Right kidney (tissue), 1 donor: ENCODE measurements at regions not wholly inside any gene's neighbourhood (a gene's known extent, or its start where the extent isn't known, plus 50 kb on each side); places are given as distances from the start of the nearest gene placed in this dataset.

Experiments used
- DNase-seq: peaks from one replicate; pipeline ENCODE4 v3.0.0-alpha.2; 2016

DNA sequence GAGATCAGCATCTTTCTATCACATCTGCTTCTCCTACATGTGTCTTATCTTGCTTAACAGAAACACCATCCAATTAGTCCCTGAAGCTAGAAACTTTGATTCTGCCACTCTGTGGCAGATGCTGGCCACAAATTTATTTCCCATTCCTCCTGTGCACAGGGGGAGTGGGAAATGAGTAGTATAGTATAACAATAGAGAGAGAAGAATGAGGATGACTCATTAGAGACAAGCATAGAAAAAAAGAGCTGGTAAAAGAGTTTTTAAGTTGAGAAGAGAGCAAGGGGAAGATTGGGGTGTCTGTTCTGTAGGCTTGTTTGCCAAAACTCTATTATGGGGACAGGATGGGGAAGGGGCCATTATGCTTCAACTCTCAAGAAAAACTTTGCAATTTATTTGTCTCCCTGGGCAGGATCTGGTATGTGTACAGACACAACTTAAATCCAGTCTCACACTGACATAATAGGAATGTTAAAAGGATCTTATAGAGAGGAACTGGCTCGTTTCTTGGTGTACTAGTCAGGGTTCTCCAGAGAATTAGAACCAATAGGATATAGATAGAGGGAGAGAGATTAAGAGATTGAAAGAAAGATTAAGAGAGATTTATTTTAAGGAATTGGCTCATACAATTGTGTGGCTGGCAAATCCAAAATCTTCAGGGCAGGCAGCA is 142.6 kb upstream of the CPSF6 start:
- no peak for DNase-seq

DNA sequence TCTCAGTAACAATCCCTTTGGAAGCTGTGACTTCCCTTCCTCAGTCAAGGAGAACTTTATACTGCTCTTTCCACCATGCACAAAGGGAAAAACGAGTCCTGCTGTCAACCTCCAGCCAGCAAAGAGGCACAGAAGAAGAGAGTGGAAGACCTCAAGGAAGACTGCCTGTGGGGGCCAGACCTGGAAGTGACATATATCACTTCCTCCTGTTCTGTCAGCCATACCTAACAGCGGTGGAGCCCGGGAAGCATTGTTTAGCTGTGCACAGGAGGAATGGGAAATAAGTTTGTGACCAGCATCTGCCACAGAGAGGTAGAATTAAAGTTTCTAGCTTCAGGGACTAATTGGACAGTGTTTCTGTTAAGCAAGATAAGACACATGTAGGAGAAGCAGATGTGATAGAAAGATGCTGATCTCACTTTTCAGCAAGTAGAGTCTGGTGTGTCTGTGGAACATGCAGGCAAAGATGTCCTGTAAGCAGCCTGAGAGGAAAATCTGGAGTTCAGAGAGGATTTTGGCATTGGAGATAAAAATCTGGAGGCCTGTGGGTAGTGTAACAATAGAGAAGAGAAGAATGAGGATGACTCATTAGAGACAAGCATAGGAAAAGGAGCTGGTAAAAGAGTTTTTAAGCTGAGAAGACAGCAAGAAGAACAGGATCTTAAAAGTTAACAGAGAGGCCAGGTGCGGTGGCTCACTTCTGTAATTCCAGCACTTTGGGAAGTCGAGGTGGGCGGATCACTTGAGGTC is 141.6 kb upstream of the CPSF6 start:
- no peak for DNase-seq

DNA sequence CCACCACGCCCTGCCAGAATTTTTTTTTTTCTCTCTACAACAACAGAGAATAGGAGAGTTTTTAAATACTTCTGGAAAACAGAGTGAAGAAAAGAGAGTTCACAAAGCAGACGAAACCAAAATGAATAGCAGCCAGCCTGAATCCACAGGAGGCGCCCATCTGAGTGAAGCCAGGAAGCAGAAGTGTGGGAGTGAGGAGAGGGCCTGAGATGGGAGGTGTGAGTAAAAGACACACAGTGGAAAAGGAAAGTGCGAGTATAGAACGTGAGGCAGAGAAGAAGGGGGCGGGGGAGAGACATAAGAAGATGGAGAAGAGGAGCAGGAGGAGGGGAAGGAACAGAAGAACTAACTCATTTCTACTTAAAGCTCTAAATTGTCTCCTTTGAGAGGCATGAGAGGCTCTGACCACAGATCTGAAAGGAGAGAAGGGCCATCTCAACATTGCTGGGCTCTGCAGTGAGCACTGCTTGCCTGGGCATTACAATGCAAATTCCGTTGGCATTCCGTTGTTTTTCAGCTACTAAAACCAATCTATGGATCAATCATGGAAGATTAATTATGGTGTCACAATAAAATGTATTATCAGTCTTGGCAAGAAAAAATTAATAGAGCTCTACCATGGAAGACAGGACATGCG is 140.1 kb upstream of the CPSF6 start:
- DNase-seq = no peak

DNA sequence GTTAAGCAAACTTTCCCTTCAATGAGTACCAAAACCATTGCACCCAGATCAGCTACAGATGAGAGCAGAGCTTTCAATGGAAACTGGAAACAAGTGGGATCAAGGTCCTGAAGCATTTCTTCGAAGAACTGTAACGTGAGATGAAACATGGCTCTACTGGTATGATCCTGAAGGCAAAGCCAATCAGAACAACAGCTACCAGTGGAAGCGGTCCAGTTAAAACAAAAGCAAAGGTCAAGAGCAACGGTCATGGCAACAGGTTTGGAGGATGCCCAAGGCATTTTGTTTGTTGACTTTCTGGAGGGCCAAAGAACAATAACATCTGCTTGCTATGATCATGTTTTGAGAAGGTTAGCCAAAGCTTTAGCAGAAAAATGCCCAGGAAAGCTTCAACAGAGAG is 137.9 kb upstream of the CPSF6 start:
- no peak for DNase-seq

DNA sequence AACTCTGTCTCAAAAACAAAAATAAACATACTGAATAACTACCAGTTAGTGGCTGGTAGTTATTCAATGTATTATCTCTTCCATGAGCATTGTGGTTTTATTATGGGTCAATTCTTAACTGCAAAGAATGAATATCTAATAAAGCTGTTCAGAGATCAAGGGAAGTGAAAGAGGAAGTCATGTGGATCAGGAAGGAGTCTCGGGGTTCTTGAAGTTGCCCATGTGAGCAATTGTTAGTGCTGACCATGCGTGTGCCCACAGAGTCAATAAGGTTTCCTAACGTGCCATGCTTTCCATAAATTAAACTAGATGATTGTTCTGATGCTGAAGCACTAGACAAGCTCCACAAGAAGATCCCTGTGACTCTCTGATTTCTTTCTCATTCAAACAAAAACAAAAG is 136.5 kb upstream of the CPSF6 start:
- no peak for DNase-seq

DNA sequence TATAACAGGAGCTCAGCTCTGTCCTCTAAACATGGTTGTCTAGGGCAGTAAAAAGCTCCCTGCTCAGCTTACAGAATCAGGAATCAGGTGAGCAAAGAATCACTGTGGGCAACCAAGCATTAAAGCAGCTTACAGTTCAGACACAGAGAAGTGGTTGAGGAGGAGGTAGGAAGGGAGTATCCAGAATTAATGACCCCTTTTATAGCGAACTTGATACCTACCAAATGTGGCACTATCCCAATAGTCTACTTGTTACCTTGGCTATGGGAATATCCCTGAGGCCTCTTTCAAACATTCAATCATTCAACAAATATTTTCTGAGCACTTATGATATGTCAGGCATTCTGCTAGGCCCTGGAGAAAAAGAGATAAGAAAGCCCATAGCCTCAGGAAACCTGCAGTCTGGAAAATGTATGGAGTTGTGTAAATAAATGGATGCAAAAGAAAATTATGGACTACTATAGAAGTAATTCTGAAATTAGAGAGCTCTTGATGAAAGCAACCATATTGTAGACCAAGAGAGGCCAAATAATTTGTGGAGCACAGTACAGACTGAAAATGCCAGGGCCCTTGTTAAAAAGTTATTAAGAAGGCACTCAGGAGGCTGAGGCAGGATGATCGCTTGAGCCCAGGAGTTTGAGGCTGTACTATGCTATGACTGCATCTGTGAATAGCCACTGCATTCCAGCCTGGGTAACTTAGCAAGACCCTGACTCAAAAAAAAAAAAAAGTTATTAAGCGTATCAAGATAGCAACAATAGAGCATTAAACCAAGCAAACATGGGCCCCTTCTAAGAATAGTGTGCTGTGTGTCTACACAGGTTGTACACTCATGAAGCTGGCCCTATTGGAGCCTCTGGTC is 134.0 kb upstream of the CPSF6 start:
- no peak for DNase-seq

DNA sequence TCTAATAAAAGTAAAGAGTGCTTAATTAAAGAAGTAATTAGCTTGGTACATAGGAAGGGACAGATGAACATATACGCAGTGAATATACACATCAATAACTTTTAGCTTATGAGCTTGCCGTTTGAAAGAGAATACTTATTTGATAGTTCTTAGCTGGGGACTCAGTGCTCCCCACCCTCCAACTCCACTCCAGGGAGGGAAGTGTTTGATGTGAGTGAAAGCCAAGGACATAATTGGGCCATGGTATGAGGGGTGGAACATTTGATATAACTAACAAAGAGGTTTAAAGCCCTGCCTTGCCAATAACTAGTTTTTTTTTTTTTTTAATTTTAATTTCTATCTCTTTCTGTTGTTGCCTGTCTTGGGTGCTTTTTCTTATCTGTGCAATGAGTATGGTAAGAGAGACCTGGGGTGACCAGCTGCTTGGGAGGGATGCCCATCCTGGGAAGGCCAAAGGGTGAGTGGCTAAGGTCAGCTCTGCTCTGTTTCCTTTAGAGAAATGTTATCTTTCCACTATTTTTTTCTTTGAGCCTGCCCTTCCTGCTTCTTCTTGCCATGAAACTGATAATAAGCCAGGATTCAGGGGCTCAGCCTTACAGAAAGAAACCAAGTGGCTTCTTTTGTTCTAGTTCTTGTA is 132.8 kb upstream of the CPSF6 start:
- no peak for DNase-seq

DNA sequence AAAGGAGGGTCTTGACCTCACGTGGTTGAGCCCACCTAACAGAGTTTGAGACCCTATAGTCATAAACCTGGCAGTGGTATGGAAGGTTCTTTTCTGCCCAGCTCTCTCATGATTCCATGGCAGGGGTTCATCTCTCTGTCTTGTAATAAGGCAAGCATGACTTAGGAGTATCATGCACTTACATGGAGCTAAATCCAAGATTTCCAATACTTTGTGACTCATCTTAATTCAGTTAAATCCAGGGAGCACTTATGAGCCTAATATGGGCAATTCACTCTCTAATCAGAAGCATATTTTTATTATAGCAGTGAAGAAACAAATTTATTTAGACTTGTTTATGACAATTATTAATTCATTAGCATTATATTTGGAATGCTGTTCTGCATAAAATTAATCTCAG is 131.8 kb upstream of the CPSF6 start:
- DNase-seq = no peak

DNA sequence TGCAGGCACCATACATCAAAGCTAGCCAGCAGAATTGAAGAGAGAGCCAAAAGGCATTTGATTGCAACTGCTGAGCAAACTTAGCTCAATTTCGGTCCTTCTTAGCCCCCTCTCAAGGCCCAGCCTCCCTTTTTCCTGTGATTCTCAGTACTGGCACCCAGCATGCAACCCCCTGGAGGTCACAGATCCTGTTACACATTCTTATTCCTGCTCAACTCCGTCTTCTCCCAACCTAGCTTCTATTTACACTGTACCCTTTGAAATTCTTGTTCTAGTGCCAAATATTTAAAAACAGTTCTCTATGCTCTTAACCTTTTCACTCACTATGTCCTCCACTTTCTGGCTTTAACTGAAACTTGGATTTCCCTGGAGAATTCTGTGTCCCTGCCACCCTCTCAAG is 131.3 kb upstream of the CPSF6 start:
- no peak for DNase-seq

DNA sequence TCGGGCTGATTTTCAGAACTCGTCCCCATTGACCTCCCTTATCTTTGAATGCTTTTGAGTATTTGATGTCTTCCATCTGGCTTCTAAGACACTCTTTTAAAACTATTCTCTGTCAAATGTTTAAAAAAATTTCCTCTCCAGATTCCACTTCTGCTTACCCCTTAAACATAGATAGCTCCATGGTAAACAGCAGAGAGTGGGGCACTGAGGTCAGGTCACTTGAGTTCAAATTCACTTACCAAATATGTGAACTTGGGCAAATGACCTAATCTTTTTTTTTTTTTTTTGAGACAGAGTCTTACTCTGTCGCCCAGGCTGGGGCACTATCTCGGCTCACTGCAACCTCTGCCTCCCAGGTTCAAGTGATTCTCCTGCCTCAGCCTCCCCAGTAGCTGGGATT is 126.8 kb upstream of the CPSF6 start:
- DNase-seq = no peak

DNA sequence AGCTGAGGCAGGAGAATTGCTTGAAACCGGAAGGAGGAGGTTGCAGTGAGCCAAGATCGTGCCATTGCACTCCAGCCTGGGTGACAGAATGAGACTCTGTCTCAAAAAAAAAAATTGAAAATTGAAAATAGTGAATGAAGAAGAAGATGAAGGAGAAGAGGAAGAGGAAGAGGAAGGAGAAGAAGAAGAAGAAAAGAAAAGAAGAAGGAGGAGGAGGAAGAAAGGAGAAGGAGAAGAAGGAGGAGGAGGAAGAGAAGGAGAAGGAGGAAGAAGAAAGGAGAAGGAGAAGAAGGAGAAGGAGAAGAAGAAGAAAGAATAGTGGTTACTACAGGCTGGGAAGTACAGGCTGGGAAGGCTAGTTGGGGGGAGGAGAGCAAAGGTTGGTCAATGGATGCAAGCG is 124.3 kb upstream of the CPSF6 start:
- DNase-seq = no peak

DNA sequence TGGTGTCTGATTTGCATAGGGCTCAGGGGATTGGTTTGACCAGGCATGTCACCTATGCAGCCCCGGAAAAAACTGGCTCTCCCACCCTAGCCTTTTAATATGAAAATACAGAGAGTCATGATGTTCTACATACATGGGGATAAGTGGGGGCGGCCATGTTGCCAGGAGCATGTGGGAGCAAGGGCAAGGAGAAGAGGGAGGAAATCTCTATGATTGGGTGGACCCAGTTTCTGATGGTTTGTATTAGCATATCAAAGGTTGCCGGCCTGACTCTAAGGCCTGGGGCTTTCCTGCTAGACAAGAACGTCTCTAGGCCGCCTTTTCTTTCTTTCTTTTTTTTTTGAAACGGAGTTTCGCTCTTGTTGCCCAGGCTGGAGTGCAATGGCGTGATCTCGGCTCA is 123.4 kb upstream of the CPSF6 start:
- no peak for DNase-seq

DNA sequence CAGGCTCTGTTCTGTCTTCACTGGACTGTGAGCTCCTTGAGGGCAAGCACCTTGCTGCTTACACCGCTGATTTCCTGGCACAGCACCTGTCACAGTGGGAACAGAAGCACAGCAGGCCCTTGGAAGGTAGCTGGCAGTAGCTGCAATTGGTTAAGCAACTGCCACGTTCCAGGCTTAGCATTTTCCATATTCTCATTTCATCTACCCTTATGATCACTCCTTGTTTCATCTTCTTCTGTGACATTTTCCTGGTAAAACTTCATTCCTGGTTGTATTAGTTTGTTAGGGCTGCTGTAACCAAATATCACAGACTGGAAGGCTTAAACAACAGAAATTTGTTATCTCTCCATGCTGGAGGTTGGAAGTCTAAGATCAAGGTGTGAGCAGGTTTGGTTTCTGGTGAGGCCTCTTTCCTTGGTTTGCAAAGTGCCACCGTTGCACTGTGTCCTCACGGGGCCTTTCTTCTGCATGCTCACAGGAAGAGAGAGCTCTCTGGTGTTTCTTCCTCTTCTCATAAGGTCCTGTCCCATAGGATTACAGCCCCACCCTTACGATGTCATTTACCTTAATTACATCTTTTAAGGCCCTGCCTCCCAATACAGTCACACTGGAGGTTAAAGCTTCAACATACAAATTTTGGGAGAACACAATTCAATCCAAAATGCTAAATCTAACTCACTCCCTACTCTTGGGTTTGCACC is 121.7 kb upstream of the CPSF6 start:
- DNase-seq = no peak

DNA sequence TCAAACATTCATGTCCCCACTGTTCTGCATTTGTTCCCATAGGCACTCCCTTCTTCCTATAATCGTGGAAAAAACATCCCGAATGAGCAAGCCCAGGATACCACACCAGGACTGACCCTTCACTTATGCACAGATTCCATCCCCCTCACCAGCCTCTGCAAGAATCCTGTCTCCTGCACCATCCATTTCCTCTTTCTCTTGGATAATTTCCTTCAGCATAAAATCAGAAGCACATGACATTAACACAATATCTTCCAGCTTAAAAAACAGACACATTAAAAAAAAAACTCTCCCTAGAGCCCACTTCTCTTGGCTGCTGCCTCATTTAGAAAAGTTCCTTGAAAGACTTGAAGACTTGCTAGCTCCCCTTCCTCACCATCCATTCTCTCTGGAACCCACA is 120.9 kb upstream of the CPSF6 start:
- DNase-seq = no peak

DNA sequence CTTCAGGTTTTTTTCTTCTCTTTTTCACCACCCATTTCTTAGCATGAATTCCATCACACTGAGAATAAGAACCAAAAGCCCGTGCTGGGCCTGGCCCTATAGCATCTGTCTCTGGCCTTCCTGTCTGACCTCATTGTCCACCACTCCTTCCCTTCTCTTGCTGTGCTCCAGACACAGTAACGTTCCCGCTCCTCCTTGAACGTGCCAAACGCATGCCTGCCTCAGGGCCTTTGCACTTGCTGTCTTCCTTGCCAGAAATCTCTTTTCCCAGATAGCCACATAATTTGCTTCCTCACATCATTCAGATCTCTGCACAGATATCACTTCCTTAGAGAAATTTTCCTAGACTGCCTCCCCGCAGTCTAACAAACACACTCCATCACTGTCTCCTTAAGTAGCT is 119.6 kb upstream of the CPSF6 start:
- no peak for DNase-seq

DNA sequence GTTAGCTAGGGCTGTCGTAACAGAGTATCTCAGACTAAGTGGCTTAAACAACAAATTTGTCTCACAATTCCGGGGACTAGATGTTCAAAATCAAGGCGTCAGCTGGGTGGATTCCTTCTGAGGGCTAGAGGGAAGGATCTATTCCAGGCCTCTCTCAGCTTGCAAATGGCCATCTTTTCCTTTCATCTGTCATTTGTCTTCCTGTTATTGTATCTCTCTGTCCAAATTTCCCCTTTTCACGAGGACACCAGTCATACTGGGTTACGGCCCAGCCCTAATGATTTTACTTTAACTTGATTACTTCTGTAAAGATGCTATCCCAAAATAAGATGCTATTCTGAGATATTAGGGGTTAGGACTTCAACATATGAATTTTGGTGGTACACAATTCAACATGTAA is 119.0 kb upstream of the CPSF6 start:
- DNase-seq = no peak

DNA sequence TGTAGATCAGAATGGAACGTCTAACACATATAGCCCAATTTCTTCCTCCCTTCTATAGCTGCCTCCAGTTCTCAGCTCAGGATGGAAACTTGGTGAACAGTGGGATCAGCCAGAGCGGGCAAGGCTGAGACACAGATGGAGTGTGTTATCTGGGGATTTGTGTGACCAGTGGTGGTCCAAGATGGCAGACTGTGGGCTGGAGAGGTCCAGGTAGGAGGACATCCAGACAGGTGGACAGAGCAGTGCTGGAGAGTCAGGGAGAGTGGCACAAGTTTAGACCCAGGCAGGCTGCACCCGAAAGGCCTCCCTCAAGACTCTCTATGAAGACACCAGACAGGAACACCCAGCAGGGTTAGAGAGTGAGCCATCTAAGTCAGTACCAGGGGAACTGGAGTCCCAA is 116.1 kb upstream of the CPSF6 start:
- no peak for DNase-seq

DNA sequence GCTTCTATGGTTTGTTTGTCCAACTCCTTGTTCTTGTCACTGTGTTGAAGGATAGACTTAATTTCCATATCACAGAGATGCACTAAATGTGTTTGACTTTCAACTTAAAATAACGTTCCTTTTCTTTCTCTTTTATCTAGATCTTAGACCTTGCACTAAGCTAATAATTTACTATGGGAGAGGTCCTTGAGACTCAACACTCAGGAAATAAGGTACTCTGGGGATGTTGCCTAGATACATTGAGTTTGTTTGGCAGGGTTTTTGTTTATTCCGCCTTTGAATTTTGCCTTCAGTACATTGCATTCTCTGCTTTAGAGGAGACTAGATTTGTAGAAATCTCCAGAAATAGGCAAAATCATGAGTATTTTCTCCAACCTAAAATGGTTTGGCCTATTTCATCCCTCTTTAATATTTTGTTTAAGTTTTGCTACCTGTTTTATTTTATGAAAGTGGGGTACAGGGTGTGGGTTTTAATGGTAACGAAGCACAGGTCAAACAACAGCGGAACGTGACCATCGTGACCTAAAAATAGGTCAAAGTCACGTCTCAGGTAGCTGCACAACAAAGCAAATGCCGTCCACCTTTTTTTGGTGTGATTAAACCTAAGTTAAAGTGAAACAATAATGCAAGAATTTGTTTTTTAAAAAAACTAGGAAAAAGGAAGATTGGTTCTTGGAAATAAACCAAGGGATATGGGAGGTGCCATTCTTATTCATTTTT is 115.3 kb upstream of the CPSF6 start:
- DNase-seq = no peak

DNA sequence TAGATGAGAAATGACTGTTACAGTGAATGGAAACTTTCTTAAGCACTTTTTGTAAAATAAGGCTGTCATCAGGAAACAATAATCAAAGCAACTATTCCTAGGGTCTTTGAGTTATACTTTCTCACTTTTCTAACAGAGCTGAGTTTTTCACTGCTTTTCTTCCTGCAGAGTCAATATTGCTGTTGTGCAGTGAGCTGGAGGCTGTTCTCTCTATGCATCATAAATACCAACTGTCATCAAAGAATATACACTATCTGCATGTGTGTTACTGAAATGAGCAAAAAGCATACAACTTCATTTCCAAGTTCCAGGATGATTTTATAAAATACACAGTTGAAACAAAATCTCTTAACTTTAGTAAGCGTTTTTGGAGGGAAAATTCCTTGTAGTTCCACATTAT is 110.4 kb upstream of the CPSF6 start:
- no peak for DNase-seq

DNA sequence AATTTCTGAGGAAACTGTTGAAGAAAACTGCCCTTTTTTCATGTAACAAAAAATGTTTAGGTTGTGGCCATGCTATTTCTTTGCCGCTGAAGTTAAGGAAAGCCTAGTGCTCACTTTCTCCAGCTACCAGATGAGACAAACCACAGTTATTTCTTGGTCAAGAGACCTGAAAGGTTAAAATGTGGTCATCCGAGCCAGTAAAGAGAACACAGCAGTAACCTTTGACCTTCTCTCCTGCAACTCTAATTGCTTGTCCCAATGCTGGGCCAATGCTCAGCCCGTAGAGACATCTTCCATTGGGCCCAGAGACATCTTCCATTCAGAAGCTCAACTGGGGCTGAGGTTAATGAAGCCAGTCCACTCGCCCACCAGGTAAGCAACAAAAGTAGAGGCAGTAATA is 109.8 kb upstream of the CPSF6 start:
- no peak for DNase-seq

DNA sequence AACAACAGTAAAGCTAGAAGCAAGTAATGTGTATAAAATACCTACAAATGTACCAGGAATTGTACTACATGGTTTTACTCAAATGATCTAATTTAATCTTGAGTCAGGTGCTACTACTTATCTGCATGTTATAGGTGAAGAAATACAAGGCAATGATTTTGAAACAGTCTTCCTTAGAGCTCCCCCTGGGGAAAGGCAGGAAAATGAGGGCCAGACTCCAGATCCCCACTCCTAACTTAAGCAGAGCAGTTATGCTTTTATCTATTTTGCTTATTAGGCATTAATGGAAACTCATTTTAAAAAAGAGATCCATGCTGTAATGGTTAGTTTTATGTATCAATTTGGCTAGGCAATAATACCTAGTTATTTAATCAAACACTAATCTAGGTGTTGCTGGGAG is 109.3 kb upstream of the CPSF6 start:
- no peak for DNase-seq
